GM12878 (cell line): ENCODE measurements at regions not wholly inside any gene's neighbourhood (a gene's known extent, or its start where the extent isn't known, plus 50 kb on each side); places are given as distances from the start of the nearest gene placed in this dataset.

ENCODE experiments used
- ATAC-seq: fragments of 200-7000 bp; cut with Tn5 transposase; 3 replicates; pipeline ENCODE4 v1.9.1; 2020; ENCODE audit warnings: mild to moderate bottlenecking, moderate library complexity
- BruUV-seq: library from RNA; stranded (reverse); fragments of 400-500 nt; replicated peaks from 2 replicates; lab custom pipeline; 2021; lab: Mats Ljungman, UMichigan
- CTCF ChIA-PET: fragments of 300-600 bp; sonication (Branson Sonifier 250); formaldehyde crosslinking; extraction: SDS; loops from one replicate; lab custom pipeline; 2021; ENCODE audit warnings: inconsistent platforms; lab: Yijun Ruan, JAX
- POLR2A ChIA-PET: fragments of 350-600 bp; formaldehyde crosslinking; extraction: SDS; loops from one replicate; lab custom pipeline; 2021; ENCODE audit warnings: inconsistent platforms; lab: Charles Lee
- RAD21 ChIA-PET: fragments of 300-600 bp; sonication (Branson Sonifier 250); formaldehyde crosslinking; loops from one replicate; lab custom pipeline; 2023; ENCODE audit warnings: antibody characterized with exemption; ENCODE audit not compliant: unreplicated experiment; lab: Charles Lee
- SMC1A ChIA-PET: fragments of 300-600 bp; sonication (Branson Sonifier 250); formaldehyde crosslinking; loops from one replicate; lab custom pipeline; 2023; ENCODE audit not compliant: unreplicated experiment, uncharacterized antibody; lab: Charles Lee
- DNase-seq: peaks from one replicate; pipeline ENCODE4 v3.0.0-alpha.2; 2011; ENCODE audit warnings: low read depth, low spot score
- FAIRE-seq: peaks from 3 replicates; lab custom pipeline; 2011; peaks lifted over from hg19 to GRCh38; lab: Jason Lieb, UNC
- H2AFZ ChIP-seq: 2 replicates; pipeline ENCODE4 v1.6.0; 2011; ENCODE audit warnings: low read depth, low read length, control low read depth; ENCODE audit not compliant: control insufficient read depth
- H3K27ac ChIP-seq: 2 replicates; pipeline ENCODE4 v1.5.1; 2011; ENCODE audit warnings: control low read depth; ENCODE audit not compliant: control insufficient read depth, insufficient read depth
- H3K27me3 ChIP-seq, 2 experiments: replicated peaks in 1 of 2; 2 replicates each; pipeline versions ENCODE4 v1.6.0 to v1.6.1; 2011; ENCODE audit warnings: low read length in 1 of 2; ENCODE audit not compliant: control insufficient read depth in 2 of 2, insufficient read depth in 2 of 2
- H3K36me3 ChIP-seq, 2 experiments: 2 replicates each; pipeline ENCODE4 v1.5.1; 2011; ENCODE audit warnings: low read length in 1 of 2; ENCODE audit not compliant: control insufficient read depth in 2 of 2, insufficient read depth in 2 of 2
- H3K4me1 ChIP-seq: 2 replicates; pipeline ENCODE4 v1.6.1; 2011; ENCODE audit warnings: mild to moderate bottlenecking, low read length, moderate library complexity, mixed read lengths; ENCODE audit not compliant: control insufficient read depth, insufficient read depth
- H3K4me2 ChIP-seq: 2 replicates; pipeline ENCODE4 v1.6.0; 2011; ENCODE audit warnings: control low read depth; ENCODE audit not compliant: control insufficient read depth, insufficient read depth
- H3K4me3 ChIP-seq: fragments of 200-600 bp; sonication (generic); 2 replicates; pipeline ENCODE4 v1.5.1; 2016
- H3K79me2 ChIP-seq: 2 replicates; pipeline ENCODE4 v1.6.0; 2011; ENCODE audit warnings: low read length; ENCODE audit not compliant: control insufficient read depth, insufficient read depth
- H3K9ac ChIP-seq: 2 replicates; pipeline ENCODE4 v1.8.0; 2011; ENCODE audit warnings: low read length, control low read depth, mixed read lengths; ENCODE audit not compliant: control insufficient read depth, insufficient read depth
- H3K9me3 ChIP-seq: replicated peaks from 3 replicates; pipeline ENCODE4 v1.5.1; 2011; ENCODE audit warnings: mild to moderate bottlenecking, low read length; ENCODE audit not compliant: control insufficient read depth, insufficient read depth
- H4K20me1 ChIP-seq: 2 replicates; pipeline ENCODE4 v1.6.0; 2011; ENCODE audit not compliant: control insufficient read depth, insufficient read depth
- CBX3 ChIP-seq: fragments of 200-600 bp; sonication (generic); IDR thresholded peaks from 2 replicates; pipeline ENCODE4 v1.6.1; 2016; ENCODE audit warnings: low read depth, borderline replicate concordance
- CHD1 ChIP-seq: IDR thresholded peaks from 2 replicates; pipeline ENCODE4 v1.6.1; 2012; ENCODE audit warnings: low read depth, low read length, improper control_type of control experiment
- CREM ChIP-seq: IDR thresholded peaks from 2 replicates; pipeline ENCODE4 v1.6.1; 2014; ENCODE audit warnings: antibody characterized with exemption, low read depth
- ESRRA ChIP-seq: IDR thresholded peaks from 2 replicates; pipeline ENCODE4 v1.6.1; 2012; ENCODE audit warnings: mild to moderate bottlenecking, low read length, improper control_type of control experiment
- IRF4 ChIP-seq: IDR thresholded peaks from 2 replicates; pipeline ENCODE4 v1.6.1; 2011; ENCODE audit warnings: low read depth, low read length
- MXI1 ChIP-seq: fragments of 150-350 bp; IDR thresholded peaks from 2 replicates; pipeline ENCODE4 v1.6.1; 2011; ENCODE audit warnings: low read depth, mild to moderate bottlenecking, inconsistent platforms, low read length, improper control_type of control experiment
- NFXL1 ChIP-seq: fragments of 450-650 bp; IDR thresholded peaks from 2 replicates; pipeline ENCODE4 v1.6.1; 2017; ENCODE audit warnings: antibody characterized with exemption, mild to moderate bottlenecking, borderline replicate concordance
- PML ChIP-seq: IDR thresholded peaks from 2 replicates; pipeline ENCODE4 v1.6.1; 2012; ENCODE audit warnings: low read length, inconsistent platforms
- RELA ChIP-seq: fragments of 450-650 bp; IDR thresholded peaks from 2 replicates; pipeline ENCODE4 v1.8.0; 2014; ENCODE audit warnings: borderline replicate concordance; ENCODE audit not compliant: partially characterized antibody
- SUPT20H ChIP-seq: IDR thresholded peaks from 2 replicates; pipeline ENCODE4 v1.6.1; 2011; ENCODE audit warnings: low read depth, mild to moderate bottlenecking, low read length, moderate library complexity, borderline replicate concordance; ENCODE audit not compliant: control insufficient read depth
- TAF1 ChIP-seq: IDR thresholded peaks from 2 replicates; pipeline ENCODE4 v1.6.1; 2011; ENCODE audit warnings: mild to moderate bottlenecking, low read depth, low read length, borderline replicate concordance
- WGBS: methylation state at CpG from one replicate; pipeline ENCODE4 v1.1.6; 2016; ENCODE audit warnings: low lambda C conversion rate; ENCODE audit not compliant: insufficient replicate concordance, insufficient coverage; ENCODE audit errors: missing lambda C conversion rate; 5-methylcytosine and 5-hydroxymethylcytosine counted together
- in situ Hi-C: fragments of 300-500 bp; cut with MboI; formaldehyde crosslinking; loops from 9 replicates; pipeline ENCODE4 v1.14.3; 2018; ENCODE audit warnings: mixed read lengths
- intact Hi-C: fragments of 100-400 bp; cut with micrococcal nuclease; formaldehyde crosslinking; loops from one replicate; pipeline ENCODE4 v1.14.2; 2022; ENCODE audit not compliant: unreplicated experiment
- TF ChIP-seq, protein P1 (sequence below): fragments of 450-650 bp; formaldehyde crosslinking; IDR thresholded peaks from 2 replicates; pipeline ENCODE4 v1.5.0; 2022; ENCODE audit warnings: mild to moderate bottlenecking, missing genetic modification characterization
- TF ChIP-seq, protein P2 (sequence below): IDR thresholded peaks from 2 replicates; pipeline ENCODE4 v1.6.1; 2011; ENCODE audit warnings: borderline replicate concordance, low read depth, mild to moderate bottlenecking, moderate library complexity, low read length; ENCODE audit not compliant: insufficient read depth, poor library complexity, severe bottlenecking
- TF ChIP-seq, protein P3 (sequence below): fragments of 450-650 bp; IDR thresholded peaks from 2 replicates; pipeline ENCODE4 v1.6.1; 2017; ENCODE audit warnings: mild to moderate bottlenecking, moderate library complexity

DNA sequence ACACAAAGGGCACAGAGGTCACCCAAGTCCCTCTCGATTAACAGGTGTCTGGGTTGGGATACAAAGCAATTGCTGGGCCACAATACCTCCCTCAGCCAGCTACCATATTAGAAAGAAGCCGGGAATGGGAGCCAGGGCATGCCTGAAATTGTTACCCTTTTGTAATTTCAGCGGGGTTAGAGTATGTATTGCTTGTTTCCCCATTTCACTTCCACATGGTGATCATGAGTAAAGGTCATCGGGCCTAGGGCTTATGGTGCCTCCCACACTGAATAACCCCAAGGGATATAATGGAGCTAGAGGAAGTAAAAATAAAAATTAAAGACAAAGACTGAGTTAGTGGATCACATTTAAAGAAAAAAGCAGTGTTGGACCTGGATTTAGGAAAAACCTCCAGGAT lies 437.2 kb upstream of the KLHL29 start (continued):
- TF ChIP-seq, protein P1, sequence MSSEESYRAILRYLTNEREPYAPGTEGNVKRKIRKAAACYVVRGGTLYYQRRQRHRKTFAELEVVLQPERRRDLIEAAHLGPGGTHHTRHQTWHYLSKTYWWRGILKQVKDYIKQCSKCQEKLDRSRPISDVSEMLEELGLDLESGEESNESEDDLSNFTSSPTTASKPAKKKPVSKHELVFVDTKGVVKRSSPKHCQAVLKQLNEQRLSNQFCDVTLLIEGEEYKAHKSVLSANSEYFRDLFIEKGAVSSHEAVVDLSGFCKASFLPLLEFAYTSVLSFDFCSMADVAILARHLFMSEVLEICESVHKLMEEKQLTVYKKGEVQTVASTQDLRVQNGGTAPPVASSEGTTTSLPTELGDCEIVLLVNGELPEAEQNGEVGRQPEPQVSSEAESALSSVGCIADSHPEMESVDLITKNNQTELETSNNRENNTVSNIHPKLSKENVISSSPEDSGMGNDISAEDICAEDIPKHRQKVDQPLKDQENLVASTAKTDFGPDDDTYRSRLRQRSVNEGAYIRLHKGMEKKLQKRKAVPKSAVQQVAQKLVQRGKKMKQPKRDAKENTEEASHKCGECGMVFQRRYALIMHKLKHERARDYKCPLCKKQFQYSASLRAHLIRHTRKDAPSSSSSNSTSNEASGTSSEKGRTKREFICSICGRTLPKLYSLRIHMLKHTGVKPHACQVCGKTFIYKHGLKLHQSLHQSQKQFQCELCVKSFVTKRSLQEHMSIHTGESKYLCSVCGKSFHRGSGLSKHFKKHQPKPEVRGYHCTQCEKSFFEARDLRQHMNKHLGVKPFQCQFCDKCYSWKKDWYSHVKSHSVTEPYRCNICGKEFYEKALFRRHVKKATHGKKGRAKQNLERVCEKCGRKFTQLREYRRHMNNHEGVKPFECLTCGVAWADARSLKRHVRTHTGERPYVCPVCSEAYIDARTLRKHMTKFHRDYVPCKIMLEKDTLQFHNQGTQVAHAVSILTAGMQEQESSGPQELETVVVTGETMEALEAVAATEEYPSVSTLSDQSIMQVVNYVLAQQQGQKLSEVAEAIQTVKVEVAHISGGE = no peak
- TF ChIP-seq, protein P2, sequence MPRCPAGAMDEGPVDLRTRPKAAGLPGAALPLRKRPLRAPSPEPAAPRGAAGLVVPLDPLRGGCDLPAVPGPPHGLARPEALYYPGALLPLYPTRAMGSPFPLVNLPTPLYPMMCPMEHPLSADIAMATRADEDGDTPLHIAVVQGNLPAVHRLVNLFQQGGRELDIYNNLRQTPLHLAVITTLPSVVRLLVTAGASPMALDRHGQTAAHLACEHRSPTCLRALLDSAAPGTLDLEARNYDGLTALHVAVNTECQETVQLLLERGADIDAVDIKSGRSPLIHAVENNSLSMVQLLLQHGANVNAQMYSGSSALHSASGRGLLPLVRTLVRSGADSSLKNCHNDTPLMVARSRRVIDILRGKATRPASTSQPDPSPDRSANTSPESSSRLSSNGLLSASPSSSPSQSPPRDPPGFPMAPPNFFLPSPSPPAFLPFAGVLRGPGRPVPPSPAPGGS = no peak
- TF ChIP-seq PML (no peak), RELA (no peak), CREM (no peak), CHD1 (no peak), TAF1 (no peak), SUPT20H (no peak)

DNA sequence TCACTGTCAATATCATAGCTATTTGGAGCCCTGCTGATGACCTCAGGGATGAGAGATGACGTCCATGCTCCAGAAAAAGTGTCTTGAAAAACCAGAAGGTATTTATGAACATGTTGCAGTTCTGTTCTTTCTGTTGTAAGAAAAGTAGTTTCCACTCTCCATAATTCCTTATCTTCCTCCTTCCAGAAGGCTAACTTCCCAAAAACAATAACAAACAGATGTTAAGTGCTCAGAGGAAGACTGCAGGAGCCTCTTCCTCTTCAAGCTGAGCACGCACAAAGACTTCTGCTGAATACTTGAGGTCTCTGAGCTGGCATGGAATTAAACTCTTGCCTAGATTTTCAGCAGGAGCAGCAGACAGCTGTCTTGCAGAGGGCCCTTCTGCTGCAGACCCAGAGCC lies 434.5 kb upstream of the KLHL29 start:
- H3K9ac ChIP-seq = no peak overlapping the region
- H3K9me3 ChIP-seq = no peaks in the 10 kb centered on the region
- no peaks in the 10 kb centered on the region for H4K20me1 ChIP-seq
- no peak overlapping the region for H3K4me3 ChIP-seq
- WGBS = 0% methylated on average over 2 of the region's 2 CpGs
- SMC1A ChIA-PET = no interaction called here
- no peak overlapping the region for H2AFZ ChIP-seq
- no peaks in the 10 kb centered on the region for H3K79me2 ChIP-seq
- H3K27me3 ChIP-seq = no peaks in the 10 kb centered on the region
- in situ Hi-C loops (no loop called here), intact Hi-C loops (no loop called here)
- no peaks in the 10 kb centered on the region for H3K36me3 ChIP-seq
- BruUV-seq = no TSS peak
- H3K4me1 ChIP-seq = no peaks in the 10 kb centered on the region
- no peak overlapping the region for H3K4me2 ChIP-seq
- CTCF ChIA-PET = interaction anchor here (1.2 to 1.6 kb wide), 2 partner anchors 8 to 14 kb away, joined by 3 read pairs; no protein-coding TSS in a partner anchor
- POLR2A ChIA-PET = no interaction called here
- no peak overlapping the region for H3K27ac ChIP-seq
- ATAC-seq (no peak), FAIRE-seq (no peak), DNase-seq (no peak)
- RAD21 ChIA-PET = no interaction called here
- TF ChIP-seq, protein P3, sequence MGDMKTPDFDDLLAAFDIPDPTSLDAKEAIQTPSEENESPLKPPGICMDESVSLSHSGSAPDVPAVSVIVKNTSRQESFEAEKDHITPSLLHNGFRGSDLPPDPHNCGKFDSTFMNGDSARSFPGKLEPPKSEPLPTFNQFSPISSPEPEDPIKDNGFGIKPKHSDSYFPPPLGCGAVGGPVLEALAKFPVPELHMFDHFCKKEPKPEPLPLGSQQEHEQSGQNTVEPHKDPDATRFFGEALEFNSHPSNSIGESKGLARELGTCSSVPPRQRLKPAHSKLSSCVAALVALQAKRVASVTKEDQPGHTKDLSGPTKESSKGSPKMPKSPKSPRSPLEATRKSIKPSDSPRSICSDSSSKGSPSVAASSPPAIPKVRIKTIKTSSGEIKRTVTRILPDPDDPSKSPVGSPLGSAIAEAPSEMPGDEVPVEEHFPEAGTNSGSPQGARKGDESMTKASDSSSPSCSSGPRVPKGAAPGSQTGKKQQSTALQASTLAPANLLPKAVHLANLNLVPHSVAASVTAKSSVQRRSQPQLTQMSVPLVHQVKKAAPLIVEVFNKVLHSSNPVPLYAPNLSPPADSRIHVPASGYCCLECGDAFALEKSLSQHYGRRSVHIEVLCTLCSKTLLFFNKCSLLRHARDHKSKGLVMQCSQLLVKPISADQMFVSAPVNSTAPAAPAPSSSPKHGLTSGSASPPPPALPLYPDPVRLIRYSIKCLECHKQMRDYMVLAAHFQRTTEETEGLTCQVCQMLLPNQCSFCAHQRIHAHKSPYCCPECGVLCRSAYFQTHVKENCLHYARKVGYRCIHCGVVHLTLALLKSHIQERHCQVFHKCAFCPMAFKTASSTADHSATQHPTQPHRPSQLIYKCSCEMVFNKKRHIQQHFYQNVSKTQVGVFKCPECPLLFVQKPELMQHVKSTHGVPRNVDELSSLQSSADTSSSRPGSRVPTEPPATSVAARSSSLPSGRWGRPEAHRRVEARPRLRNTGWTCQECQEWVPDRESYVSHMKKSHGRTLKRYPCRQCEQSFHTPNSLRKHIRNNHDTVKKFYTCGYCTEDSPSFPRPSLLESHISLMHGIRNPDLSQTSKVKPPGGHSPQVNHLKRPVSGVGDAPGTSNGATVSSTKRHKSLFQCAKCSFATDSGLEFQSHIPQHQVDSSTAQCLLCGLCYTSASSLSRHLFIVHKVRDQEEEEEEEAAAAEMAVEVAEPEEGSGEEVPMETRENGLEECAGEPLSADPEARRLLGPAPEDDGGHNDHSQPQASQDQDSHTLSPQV = no peak
- no peak for TF ChIP-seq ESRRA
- TF ChIP-seq CBX3 = no peak
- TF ChIP-seq MXI1 = no peak
- TF ChIP-seq TAF1 = no peak
- TF ChIP-seq NFXL1 = no peak
- TF ChIP-seq IRF4 = no peak
